Large intestine (tissue), 3 donors: ENCODE measurements at regions not wholly inside any gene's neighbourhood (a gene's known extent, or its start where the extent isn't known, plus 50 kb on each side); places are given as distances from the start of the nearest gene placed in this dataset.
"Not testable (repeated sequence)": the region's sequence is repeated elsewhere in the genome, so short reads cannot be mapped to it uniquely, and the experiment has no call there.

Experiments used
- DNase-seq, 2 donors: peaks; one replicate each; pipeline versions ENCODE4 v3.0.0 to v3.0.0-alpha.2; 2013
- H3K27ac ChIP-seq: one replicate; pipeline ENCODE4 v1.5.1; 2013; ENCODE audit warnings: low read length
- H3K27me3 ChIP-seq: 2 replicates; pipeline ENCODE4 v1.6.1; 2013; ENCODE audit warnings: low read length; ENCODE audit not compliant: control insufficient read depth, insufficient read depth
- H3K36me3 ChIP-seq: 2 replicates; pipeline ENCODE4 v1.6.1; 2013; ENCODE audit warnings: low read length; ENCODE audit not compliant: control insufficient read depth, insufficient read depth
- H3K4me1 ChIP-seq: one replicate; pipeline ENCODE4 v1.6.1; 2013; ENCODE audit warnings: low read length; ENCODE audit not compliant: control insufficient read depth, insufficient read depth
- H3K4me3 ChIP-seq: one replicate; pipeline ENCODE4 v1.5.1; 2013; ENCODE audit warnings: low read length
- H3K9me3 ChIP-seq: one replicate; pipeline ENCODE4 v1.6.1; 2013; ENCODE audit warnings: mild to moderate bottlenecking, low read depth, low read length, moderate library complexity; ENCODE audit not compliant: control insufficient read depth
- WGBS: methylation state at CpG from one replicate; pipeline ENCODE4 v1.1.5; 2013; ENCODE audit warnings: low lambda C conversion rate; ENCODE audit not compliant: insufficient coverage; 5-methylcytosine and 5-hydroxymethylcytosine counted together

DNA sequence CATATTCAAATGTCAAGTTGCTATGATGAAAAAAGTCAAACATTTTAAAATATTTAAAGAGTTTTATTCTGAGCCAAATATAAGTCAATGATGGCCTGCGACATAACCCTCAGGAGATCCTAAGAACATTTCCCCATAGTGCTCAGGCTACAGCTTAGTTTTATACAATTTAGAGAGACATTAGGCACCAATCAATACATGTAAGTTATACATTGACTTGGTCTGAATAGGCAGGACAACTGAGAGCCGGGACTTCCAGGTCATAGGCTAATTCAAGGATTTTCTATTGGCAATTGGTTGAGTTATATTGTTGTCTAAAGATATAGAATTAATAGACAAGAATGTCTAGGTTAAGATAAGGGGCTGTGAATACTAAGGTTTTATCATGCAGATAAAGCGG is 64.5 kb downstream of the UGT2B28 start:
- not testable (repeated sequence) for H3K9me3 ChIP-seq, H3K27ac ChIP-seq, H3K27me3 ChIP-seq, H3K4me3 ChIP-seq, DNase-seq, H3K4me1 ChIP-seq, H3K36me3 ChIP-seq
- no CpG with 5 or more reads among the region's 3 CpGs for WGBS

DNA sequence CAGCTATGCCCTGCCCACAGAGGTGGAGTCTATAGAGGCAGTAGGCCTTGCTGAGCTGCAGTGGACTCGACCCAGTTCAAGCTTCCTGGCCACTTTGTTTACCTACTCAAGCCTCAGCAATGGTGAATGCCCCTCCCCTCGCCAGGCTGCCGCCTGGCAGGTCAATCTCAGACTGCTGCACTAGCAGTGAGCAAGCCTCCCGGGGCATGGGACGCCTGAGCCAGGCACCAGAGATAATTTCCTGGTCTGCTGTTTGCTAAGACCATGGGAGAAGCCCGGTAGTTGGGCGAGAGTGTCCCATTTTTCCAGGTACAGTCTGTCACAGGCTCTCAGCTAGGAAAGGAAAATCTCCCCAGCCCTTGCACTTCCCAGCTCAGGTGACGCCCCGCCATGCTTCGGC is 68.5 kb downstream of the UGT2B28 start:
- H3K4me3 ChIP-seq, H3K27ac ChIP-seq, H3K27me3 ChIP-seq, DNase-seq, H3K36me3 ChIP-seq, H3K9me3 ChIP-seq, H3K4me1 ChIP-seq: not testable (repeated sequence)
- WGBS: no CpG with 5 or more reads among the region's 10 CpGs

DNA sequence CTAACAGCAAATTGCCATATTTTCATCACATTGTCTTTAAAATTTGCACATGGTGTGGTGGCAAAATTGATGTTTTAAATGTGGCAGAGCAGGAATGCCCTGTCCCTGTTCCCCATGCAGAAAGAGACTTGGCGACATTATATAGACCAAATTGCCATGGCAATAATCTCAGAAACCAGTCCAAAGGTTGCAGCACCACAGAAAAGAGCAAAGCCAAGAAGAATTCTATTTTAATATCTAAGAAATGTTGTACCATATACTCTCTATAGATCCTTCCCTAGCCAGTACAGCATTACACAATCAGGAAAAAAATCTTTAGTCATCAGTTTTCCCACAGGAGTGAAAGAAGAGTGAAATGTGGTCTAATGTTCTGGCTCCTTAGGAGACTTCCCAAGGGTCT is 80.0 kb downstream of the UGT2B28 start:
- DNase-seq: peak; percentile 69 to 76
- Histone ChIP-seq H3K4me3 (peak overlapping the region; percentile 1), H3K36me3 (no peaks in the 10 kb centered on the region), H3K27ac (peak overlapping the region; percentile 36), H3K4me1 (peaks cover 3% of the 10 kb centered on the region), H3K9me3 (no peaks in the 10 kb centered on the region), H3K27me3 (no peaks in the 10 kb centered on the region)
- whole genome bisulfite sequencing: no CpG with 5 or more reads among the region's 1 CpG

DNA sequence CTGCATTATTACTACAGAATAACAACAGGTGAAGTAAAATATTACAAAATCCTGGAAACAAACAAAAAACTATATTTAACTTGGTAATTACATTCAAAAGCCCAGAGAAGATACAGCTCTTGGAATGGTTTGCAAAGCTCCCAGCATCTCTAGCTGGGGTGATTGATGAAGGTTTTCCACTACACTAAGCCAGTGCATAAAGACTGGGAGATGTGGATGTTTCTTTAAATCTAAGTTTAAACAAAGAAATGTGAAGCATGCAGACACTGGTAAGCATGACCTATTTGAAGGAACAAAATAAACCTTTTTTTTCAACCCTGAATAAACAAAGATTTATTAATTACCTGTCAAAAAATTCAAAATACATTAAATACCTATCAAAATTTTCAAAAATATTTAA is 80.5 kb downstream of the UGT2B28 start:
- H3K9me3 ChIP-seq, H3K4me3 ChIP-seq, H3K4me1 ChIP-seq, H3K36me3 ChIP-seq, H3K27me3 ChIP-seq, DNase-seq: not testable (repeated sequence)
- peak overlapping the region; percentile 36 for H3K27ac ChIP-seq

DNA sequence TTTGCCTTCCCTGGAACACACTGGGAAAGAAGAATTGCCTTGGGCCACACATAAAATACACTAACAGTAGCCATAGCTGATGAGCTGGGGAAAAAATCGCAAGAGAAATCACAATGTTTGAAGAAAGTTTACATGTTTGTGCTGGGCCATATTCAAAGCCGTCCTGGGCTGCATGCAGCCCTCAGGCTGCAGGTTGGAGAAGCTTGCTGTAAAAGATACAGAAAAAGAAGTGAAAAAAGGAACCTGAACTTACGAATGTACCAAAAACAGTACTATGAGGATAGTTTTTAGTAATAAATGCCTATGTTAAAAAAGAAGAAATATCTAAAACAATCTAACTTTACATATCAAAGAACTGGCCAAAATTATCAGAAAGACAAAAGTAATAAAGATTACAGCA is 82.1 kb downstream of the UGT2B28 start:
- no peak for DNase-seq
- H3K36me3 ChIP-seq: no peaks in the 10 kb centered on the region
- H3K27me3 ChIP-seq: no peaks in the 10 kb centered on the region
- no peak overlapping the region for H3K4me3 ChIP-seq
- no peaks in the 10 kb centered on the region for H3K9me3 ChIP-seq
- peaks cover 3% of the 10 kb centered on the region for H3K4me1 ChIP-seq
- WGBS: no CpG with 5 or more reads among the region's 3 CpGs
- no peak overlapping the region for H3K27ac ChIP-seq

DNA sequence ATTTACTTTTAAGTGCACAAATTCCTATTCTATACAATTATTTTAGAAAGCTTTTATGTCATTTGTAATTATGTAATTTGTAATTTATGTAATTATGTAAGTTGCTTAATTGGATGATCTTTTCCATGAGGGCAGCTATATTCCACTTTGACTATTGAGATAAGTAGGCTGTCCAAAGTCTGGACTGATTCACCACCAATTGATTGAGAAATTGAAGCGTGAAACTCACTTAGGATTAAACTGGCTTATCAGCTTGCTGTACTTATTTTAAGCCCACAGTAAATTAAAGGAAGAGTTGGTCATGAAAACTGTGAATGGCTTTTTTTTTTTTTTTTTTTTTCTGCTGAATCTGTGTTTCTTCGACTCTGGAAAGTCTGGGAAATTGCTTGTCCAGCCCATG is 87.4 kb downstream of the UGT2B28 start:
- H3K4me1 ChIP-seq, H3K36me3 ChIP-seq, H3K27me3 ChIP-seq, H3K27ac ChIP-seq, H3K4me3 ChIP-seq, H3K9me3 ChIP-seq: not testable (repeated sequence)
- no CpG with 5 or more reads among the region's 2 CpGs for WGBS
- DNase-seq: peak; percentile 16 to 49

DNA sequence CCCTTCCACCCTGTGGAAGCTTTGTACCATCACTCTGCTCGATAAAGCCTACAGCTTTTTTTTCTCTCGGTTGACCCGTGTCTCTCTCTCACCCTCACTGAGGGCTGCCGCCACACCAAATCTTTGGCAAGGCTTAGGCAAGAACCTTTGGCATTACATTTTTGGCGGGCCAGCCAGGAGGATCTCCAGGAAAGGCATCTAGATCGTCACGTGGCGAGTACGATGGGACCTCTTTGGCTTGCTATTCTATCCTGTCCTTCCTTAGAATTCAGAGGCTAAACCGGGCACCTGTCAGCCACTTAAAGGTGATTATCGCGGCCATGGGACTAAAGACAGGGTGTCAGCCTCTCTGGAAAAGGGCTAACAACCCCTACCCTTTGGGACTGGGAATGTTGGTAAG is 96.2 kb downstream of the UGT2B28 start:
- Histone ChIP-seq H3K4me3 (no peak overlapping the region), H3K27ac (no peak overlapping the region), H3K27me3 (no peaks in the 10 kb centered on the region), H3K36me3 (no peaks in the 10 kb centered on the region), H3K9me3 (no peaks in the 10 kb centered on the region), H3K4me1 (no peaks in the 10 kb centered on the region)
- WGBS: no CpG with 5 or more reads among the region's 12 CpGs
- no peak for DNase-seq

DNA sequence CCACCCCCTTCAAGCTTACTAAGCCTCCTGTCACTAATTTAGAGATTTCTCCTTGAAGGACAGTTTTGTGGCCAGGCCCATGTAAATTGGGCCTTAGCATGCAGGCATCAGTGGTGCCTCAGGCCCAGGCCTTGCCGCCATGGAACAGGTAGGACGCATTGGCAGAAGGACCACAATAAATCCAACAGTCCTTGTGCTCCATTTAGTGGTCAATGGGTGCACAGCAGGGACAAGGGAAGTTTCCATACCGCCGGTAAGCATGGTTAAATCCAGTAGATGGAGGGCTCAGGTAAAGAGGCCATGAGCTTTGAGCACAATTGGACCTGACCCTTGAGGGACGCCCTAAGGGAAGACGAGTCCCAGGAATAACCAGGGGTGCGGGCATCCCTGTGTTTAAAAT is 97.3 kb downstream of the UGT2B28 start:
- 96% methylated on average over 4 of the region's 7 CpGs for WGBS
- H3K4me3 ChIP-seq: no peak overlapping the region
- no peaks in the 10 kb centered on the region for H3K36me3 ChIP-seq
- no peaks in the 10 kb centered on the region for H3K9me3 ChIP-seq
- no peak for DNase-seq
- H3K27me3 ChIP-seq: no peaks in the 10 kb centered on the region
- H3K4me1 ChIP-seq: no peaks in the 10 kb centered on the region
- H3K27ac ChIP-seq: no peak overlapping the region

DNA sequence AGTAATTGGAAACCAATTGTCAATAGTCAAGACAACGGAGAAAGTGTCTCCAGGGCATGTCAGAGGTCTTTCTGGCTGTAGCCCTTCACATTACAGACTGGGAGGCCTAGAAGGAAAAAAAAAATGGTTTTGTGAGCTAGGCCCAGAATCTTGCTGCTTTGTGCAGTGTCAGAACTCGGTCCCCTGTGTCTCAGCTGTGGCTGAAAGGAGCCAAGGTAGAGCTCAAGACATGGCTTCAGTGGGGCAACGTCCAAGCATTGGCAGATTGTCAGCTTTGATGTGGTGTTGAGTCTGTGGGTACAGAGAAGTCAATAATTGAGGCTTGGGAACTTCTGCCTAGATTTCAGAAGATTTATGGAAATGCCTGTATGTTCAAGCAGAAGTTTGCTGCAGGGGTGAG is 103.0 kb downstream of the UGT2B28 start:
- no peaks in the 10 kb centered on the region for H3K9me3 ChIP-seq
- H3K4me3 ChIP-seq: no peak overlapping the region
- H3K27ac ChIP-seq: no peak overlapping the region
- no peaks in the 10 kb centered on the region for H3K27me3 ChIP-seq
- H3K36me3 ChIP-seq: no peaks in the 10 kb centered on the region
- no CpG with 5 or more reads among the region's 3 CpGs for WGBS
- no peaks in the 10 kb centered on the region for H3K4me1 ChIP-seq
- no peak for DNase-seq

DNA sequence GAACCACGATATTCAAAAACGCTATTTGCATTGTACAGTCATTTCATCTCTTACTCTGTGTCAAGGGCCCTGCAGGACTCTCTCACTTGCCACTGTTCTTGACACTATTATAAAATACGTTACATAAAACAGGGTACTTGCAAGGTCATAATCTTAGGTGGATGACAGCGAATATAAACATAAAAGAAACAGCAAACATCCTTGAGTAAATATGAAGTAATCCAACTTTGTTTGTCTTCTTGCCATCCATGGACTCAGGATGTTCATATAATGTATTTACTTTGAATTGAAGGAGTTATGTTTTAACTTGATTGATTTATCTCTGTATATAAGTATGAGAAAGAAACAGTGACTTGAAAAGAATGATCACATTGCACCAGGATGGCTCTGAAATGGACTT is 106.6 kb downstream of the UGT2B4 start:
- 50% methylated on average over 1 of the region's 4 CpGs for WGBS
- H3K4me1 ChIP-seq, DNase-seq: not testable (repeated sequence)

DNA sequence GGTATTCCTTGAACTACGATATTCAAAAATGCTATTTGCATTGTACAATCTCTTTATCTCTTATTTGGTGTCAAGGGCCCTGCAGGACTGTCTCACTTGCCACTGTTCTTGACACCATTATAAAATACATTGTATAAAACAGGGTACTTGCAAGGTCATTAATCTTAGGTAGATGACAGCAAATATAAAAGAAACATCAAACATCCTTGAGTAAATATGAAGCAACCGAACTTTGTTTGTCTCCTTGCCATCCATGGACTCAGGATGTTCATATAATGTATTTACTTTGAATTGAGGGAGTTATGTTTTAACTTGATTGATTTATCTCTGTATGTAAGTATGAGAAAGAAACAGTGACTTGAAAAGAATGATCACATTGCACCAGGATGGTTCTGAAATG is 87.3 kb downstream of the UGT2B4 start:
- H3K27ac ChIP-seq: no peak overlapping the region
- no peak overlapping the region for H3K4me3 ChIP-seq
- 70% methylated on average over 2 of the region's 2 CpGs for WGBS
- no peaks in the 10 kb centered on the region for H3K9me3 ChIP-seq
- no peaks in the 10 kb centered on the region for H3K4me1 ChIP-seq
- no peaks in the 10 kb centered on the region for H3K27me3 ChIP-seq
- H3K36me3 ChIP-seq: no peaks in the 10 kb centered on the region
- no peak for DNase-seq

More for the DNA sequence above, 106.6 kb downstream of the UGT2B4 start:
- H3K4me3 ChIP-seq, H3K27me3 ChIP-seq, H3K27ac ChIP-seq, H3K9me3 ChIP-seq, H3K36me3 ChIP-seq: not testable (repeated sequence)
